CD4-positive, alpha-beta T cell treated with Interleukin-2 at 100 ng/mL for 4 hours (primary cell): ENCODE measurements at regions not wholly inside any gene's neighbourhood (a gene's known extent, or its start where the extent isn't known, plus 50 kb on each side); places are given as distances from the start of the nearest gene placed in this dataset.

Experiments used
- DNase-seq: peaks from one replicate; pipeline ENCODE4 v3.0.0-alpha.2; 2020; ENCODE audit warnings: low spot score

DNA sequence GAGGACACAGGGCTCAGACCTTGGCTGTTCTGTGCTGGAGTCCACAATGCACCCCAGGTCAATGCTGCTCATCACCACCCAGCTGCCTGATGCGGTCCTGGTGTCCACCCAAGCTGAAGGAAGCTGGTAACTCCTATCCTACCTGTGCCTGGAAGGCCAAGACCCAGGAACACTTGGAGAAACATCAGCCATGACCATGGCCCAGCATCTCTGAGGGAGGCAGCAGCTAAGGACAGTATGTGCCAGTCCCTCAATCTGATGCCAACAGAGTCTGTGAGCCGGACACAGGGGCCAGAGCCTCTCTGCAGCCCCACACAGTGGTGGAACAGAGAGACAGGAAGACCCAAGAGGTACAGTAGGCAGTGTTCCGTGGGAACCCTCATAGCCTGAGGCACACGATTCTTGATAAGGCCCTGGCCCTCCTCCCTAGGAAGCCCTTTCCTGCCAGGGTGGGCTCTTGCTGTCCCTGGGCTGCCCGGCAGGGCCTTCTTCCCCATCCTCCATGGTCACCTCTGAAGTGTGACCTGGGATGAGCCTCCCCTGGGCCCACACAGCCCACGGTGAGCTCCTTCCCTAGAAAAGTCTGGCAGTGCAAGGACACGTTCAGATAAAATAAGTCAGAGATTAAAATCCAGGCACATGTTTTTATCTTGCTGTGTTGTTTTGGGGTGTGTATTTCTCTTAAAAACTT, 170.7 kb downstream of the THBS2 start:
- DNase-seq: no peak

DNA sequence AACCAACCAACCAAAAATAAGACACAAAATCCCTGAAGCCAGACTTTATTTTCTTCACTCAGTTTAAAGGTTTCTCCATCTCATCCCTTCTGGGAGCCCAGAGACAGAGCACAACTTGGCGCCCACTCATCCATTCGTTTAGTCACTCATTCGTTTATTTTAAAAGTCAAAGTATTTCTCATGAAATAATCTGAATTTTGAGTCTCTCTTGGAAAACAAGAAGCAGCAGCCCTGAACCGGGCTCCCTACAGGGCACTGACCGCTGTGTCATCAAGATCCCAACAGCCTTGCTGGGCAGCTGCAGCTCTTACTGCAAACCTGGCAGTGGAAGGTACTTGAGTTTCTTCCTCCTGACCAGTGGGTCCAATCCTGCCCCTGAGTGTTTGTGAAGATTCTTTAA, 171.6 kb downstream of the THBS2 start:
- no peak for DNase-seq

DNA sequence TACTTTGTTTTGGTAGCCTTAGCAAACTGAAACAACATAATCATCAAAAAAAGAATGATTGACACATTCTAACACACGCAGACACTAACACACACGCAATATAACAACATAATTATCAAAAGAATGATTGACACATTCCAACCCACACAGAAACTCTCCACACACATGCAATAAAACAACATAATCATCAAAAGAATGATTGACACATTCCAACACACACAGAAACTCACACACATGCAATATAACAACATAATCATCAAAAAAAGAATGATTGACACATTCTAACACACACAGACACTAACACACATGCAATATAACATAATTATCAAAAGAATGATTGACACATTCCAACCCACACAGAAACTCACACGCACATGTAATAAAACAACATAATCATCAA, 172.4 kb downstream of the THBS2 start:
- DNase-seq: no peak

DNA sequence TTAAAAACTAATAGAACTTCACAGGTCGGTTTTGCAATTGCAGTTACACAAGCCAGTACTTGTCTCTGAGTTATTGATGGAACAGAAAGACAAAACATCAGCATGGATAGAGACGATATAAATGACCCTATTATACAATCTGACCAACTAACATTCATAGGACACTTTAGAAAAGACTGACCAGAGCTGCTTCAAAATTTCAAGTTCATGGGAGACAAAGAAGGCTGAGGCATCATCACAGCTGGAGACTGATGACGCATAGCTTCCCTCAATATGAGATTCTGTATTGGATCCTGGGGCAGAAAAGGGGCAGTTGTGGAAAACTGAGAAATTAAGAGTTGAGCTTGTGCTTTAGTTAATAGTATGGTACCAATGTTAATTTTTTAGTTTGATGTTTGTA, 174.0 kb downstream of the THBS2 start:
- no peak for DNase-seq

DNA sequence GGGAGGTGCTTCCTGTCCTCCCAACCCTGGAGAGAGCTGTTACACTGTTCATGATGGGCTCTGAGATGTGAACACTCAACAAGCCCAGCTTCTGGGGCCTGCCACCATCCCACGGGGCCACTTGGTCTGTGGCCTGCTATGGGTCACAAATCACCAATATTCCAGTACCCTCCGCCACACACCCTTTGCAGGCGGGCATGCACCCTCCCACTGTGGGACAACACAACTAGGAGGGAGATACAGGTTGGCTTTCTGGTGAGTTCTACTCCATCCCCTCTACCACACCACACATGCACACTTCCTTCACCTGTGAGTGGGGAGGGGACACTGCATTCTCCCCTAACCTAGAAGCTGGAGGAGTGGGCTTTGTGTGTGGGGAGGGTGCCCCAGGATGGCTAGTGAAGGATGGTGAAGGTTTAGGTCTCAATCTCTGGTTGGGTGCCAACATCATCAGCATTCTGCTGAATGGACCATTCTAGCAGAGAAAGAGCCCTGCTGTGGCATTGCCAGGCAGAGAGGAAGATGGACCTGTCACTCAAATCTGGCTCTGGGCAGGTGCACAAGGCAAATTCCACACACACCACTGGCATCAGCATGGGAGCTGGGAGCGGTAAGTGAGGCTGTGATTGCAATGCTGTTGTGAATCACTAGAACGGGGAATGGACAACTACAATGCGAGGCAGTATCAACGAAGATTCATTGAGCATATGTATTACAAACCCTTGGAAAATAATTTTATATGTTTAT, 175.1 kb downstream of the THBS2 start:
- no peak for DNase-seq

DNA sequence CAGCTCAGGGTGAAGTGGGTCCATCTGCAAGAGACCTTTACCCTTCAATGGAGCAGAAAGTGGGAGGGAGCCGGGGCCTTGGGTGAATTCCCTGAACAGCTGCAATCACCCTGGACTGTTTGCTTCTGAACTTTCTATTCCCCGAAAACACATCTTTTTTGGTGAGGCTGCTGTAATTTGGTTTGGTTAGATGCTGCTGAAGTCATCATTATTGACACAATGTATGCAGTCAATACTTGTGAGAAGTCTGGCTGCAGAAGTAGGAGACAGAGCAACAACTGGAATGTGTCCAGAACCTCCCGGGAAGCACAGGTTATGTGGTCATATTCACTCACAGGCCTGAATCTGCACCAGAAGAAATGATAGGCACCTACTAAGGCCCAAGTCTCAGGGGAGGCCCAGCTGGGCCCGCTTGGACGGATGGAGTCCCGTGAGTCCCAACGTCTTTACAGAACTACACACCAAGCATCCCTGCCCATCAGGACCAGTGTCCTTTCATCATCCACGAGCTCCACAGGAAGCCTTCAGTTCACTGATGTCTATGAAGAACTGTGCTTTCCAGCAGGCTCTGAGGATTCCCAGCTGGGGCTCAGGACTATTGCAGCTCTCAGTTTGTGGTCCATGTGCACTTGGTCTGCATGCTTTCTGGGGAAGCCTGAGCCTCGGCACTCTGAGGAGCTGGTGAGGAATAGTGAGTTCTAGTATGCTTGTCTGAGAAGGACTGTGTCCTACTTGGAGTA, 177.6 kb downstream of the THBS2 start:
- no peak for DNase-seq

DNA sequence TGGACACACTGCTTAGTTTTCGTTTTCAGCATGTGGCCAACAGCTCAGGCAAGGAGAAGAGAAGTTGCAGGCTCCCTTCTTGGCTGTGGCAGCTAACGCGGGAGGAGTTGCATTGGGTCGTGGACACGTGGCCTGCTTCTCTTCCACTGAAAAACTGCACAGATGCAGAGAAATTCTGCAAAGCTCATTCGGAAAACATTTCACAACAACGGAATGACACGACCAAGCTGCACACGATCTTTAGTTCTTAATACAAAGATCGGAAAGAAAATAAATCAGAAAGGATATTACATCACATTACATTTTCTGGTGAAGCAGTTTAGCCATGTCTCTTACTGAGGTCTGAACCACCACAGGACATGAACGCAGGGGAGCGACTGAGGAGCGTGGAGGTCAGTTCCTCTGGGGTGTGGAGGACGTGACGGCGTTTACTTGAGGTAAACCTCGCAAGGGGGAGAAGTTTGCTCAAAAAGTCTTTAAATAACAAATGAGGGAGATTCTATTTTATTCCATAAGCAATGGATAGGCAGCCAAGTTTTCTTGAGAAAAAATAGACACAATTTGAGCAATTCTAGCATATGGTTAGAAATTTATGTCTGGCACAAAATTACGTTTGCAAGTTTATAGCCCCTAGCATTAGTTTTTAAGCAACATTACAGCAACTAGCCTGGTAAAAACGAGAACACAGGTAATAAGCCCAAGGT, 178.3 kb downstream of the THBS2 start:
- DNase-seq: no peak

DNA sequence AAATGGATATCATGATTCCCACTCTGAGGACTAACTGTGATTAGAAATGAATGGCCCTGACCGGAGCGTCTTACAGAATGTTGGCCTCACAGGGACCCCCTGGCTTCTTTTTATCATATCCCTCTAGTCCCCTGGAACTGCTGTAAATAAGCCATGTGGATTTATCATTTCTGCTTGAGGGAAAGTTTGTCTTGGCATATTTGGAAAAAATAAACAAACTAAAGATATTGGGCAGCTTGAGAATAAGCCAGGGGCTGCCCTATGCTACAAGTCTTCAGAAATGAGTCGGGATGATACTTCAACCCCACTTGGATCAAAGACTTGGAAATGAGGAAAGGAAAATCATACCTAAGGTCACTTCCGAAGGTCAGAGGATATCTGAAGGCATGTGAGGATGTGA, 179.1 kb downstream of the THBS2 start:
- DNase-seq: no peak

DNA sequence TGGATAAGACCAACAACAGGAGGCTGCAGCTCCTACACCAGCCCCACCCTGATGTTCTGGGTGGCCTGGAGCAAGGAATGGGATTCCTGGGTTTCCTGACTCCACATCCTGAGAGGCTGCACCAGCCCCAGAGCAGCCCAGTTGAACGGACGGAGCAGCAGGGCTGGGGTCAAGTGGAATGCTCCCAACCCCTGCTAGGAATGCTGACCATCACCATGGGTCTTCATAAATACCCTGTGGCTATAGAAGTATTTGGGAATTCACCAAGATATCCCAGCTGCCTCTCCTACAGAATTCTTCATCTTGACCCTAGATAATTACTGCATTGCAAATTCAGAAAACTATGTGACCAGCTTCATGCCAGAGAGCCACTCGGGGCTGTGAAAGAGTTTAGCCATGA, 180.3 kb downstream of the THBS2 start:
- DNase-seq: no peak

DNA sequence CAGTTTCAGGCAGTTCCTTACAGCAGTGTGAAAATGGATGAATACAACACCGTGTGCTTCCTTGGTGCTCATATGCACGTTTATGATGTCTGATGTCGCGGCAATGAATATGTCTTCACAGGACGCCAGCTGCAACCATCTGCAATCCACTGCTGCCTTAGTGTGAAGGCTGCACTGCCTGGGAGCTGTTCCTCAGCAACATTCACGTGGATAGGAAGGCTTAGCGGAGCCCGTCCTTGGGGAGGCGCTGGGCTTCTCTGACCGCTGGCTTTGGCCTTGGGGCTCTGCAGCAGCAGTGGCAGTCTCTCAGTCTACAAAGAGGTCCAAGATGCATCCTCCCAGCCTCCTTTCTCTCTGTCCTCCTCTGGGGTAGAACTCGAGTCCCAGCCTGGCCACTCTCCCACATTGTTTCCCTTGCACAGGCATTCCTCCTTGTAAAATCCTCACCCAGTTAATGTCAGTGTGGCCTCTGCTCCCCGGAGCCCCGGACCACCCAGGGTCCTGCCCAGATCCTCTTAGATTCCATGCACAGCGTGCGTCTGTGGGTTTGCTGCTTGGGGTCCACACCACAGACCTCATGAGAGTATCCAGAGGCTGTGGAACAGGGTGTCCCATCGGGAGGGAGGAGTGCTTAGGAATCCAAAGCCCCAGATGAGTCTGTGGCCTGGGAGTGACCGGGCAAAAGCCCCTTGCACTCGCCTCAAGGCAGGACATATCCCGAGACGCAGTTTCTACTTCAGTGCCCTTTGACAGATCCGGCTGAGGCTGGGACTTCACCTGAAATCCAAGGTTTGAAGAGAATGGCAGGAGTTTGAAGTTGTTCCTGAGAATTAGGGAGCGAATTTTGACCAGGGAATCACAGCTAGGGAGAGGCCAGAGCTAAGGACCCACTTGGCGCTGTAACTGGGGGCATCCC, 181.3 kb downstream of the THBS2 start:
- DNase-seq: no peak

DNA sequence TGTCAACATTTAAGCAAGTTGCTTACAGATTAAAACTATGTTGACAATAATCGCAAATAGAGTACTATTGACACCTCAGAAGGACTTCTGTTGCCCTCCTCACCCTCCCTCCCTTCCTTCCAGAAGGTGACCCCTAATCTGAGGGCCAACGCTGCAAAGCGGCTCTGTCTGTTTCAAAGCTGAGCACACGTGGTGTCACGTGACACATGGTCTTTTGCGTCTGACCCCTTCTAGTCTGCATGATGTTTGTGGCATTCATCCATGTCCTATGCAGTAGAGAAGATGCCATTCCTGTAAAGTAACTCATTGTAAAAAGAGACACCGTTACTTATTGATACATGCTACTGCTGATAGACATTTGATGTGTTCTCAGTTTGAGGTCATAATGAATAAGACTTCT, 182.3 kb downstream of the THBS2 start:
- DNase-seq: no peak

DNA sequence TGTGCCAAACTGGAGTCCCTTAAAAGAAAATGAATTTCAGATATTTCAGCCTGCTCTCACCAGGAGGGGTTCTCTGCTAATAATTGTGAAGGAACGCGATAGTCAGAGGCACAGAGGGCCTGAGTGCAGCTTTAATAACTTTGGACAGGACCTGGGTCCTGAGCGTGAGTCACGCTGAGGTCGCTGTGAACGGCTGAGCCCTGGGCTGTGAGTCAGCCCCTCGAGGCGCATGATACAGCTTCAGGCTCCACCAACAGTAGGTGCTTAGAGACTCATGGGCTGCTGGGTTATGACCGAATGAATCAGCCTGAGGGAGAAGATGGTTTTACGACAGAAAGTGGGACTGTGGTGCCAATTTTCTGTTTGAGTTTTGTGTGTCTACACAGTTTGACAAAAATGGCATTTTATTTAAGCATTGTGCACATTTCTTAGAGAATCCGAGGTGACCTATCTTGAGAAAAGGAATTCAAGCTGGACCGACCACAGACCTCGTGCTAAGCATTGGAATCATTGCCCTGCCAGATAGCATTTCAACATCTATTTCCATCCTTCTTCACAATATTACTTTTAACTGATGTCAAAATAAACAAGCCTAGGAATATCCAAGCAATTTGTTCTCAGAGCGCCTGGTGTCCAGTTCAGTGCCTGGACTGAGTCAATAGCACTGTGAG, 183.0 kb downstream of the THBS2 start:
- no peak for DNase-seq

DNA sequence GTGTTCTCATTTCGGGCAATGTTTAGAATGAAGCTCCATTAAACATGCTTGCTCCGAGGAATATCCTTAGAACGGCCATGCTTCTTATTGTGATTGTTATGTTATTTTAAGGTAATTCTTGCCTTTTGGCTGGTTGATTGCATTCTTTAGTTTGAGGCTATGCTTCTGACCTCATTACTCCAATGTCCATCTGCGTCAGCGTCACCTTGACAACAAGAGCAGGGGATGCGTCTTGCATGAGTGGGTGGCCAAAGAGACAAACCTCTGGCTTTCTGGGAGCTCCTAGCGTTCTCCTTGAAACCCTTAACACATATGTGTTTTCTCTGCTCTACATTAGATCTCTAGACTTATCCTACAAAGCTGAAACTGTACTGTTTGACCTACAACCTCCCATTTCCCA, 184.3 kb downstream of the THBS2 start:
- no peak for DNase-seq

DNA sequence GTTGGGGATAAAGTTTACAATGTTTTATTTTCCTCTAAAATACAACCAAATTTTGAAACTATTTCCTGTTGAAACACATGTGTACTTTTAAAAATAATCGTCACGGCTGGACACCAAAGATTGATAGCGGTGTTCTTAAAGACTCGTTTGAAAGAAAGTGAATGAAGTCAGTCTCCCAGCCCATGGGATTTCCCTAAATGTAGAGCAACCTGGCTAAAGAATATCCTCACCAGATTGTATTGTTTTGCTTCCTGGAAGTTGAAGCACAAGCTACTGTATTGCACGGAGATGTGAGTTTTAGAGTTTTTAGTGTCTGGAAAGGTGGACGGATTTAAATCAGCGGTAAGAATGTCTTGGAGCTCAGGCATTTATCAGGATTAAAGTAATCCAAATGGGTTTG, 189.5 kb downstream of the THBS2 start:
- no peak for DNase-seq

DNA sequence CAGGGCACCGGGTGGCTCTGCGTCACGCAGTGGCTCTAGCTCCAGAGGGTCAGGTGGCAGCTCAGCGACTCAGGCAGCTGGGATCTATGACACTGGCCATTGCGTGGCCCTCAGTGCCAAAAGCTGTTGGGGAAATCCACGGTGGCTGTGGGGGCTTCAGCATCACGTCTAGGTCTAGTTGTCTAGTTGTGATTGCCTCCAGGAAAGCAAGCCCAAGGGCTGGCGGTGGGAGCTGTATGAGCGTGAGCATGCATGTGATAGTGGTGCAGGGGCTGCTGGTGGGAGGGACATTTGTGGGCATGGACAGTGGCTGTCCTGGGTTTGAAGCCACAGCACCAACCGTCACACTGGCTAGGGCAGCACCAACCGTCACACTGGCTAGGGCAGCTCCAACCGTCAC, 191.4 kb downstream of the THBS2 start:
- no peak for DNase-seq

DNA sequence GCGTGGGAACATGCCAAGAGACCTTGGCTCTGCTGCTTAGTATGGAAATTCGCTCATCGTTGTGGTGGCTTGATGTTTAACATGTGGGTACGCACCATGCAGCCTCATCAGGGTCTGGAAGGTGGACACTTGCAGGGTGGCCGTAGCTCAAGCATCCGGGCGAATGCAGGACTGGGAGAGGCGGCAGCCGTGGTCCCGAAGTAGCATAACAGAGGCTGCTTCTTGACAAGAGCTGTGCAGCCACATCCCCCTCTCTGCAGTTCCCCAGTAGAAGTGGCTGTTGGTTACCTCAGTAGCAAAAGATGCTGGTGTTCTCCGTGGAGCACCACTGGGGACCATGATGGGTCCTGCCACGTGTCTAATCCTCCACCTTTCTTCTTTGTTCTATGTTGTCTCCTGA, 195.0 kb downstream of the THBS2 start:
- DNase-seq: no peak

DNA sequence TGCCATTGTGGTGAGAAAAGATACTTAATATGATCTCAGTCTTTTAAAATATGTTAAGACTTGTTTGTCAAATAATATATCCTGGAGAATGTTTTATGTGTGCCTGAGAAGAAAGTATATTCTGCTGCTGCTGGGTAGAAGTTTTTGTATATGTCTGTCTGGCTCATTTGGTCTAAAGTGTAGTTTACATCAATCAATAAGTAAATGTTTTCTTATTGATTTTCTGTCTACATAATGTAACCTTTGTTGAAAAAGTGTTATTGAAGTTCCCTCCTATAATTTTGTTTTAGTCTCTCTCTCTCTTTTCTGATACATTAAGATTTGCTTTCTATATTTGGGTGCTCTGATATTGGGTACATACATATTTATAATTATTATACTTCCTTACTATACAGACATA, 201.2 kb downstream of the THBS2 start:
- DNase-seq: no peak

DNA sequence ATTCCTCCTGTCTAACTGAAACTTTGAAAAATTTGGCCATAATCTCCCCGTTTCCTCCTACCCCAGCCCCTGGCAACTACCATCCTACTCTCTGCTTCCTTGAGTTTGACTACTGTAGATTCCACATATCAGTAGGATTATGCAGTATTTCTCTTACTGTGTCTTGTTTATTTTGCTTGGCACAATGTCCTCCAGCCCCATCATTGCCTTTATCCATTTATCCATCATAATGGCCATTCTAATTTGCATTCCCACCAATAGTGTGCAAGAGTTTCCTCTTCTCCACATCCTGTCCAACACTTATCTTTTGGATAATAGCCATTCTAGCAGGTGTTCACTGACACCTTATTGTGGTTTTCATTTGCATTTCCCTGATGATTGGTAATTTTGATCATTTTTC, 202.3 kb downstream of the THBS2 start:
- DNase-seq: no peak

DNA sequence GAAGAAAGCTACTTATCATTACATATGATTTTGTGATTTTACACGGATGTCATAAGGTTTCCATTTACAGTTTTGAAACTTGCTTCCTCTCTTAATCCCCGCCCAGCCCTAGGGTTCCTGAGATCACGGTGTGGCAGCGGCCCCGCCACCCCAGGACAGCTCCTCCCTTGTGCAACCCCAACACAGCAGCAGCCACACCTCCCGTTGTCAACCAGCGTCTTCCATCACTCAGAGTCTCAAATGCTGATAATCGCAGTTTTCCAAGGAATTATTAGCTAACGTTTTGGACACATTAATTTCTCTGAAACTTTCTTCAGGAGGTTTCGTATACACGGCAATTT, 204.8 kb downstream of the THBS2 start:
- DNase-seq: no peak

DNA sequence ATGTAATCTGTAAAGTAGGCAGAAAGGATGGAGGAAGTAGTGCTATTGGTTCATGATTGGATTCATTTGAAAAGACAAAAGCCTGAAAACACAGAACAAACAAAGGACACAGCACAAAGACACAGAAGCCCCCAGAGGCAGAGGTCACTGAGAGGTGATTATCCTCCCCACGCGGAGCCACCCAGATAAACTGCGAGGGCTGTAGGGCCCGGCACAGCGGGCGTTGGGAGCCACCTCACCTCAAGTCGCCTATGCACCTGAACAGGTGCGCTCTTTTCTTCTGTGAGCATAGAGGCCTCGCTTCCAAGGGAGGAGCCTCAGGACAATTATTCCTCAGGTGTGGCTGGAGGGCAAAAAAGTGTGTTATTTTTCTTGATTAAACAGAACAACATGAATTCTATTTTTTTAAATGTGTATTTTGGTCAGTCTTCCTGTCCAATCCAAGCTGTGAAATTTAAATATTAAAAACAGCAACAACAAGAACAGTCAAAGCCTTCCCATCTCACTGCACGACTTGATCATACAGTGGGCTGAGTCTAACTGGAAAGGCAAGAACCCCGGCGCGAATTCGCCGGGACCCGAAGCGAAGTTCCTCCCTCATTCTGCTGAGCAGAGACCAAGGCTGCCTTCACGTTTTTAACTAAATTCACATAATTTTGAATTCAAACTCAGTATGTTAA, 205.3 kb downstream of the THBS2 start:
- DNase-seq: no peak

DNA sequence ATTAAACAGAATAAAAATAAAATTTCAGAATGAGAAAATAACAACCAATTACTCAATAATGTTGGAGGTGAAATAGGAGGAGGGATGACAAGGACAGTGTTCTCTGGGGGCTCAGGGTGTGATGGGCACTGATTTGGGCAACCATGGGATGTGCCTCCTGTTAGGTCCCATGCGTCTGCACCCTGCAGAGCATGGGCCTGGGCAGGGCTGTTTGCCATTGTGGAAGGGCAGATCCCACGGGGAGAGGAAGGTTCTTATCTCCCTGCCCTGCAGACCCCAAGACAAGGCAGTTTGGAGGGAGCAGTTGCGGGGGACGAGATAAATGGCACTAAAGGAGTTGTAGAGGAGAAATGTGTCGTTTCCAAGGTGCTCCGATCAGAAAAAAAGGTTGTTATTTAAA, 206.3 kb downstream of the THBS2 start:
- DNase-seq: no peak
